ENCODE measurements at regions not wholly inside any gene's neighbourhood (a gene's known extent, or its start where the extent isn't known, plus 50 kb on each side); places are given as distances from the start of the nearest gene placed in this dataset.

GRCh38 chr17:55622547-55622946 lies 100.1 kb downstream of the TMEM100 start (continued):
- TF ChIP-seq CHD7 (IDR thresholded peaks at IDR 0.05; ENCODE audit: insufficient replicate concordance, low read length) (no peak), HDAC2 (IDR thresholded peaks at IDR 0.05; ENCODE audit: borderline replicate concordance in 1 of 2, low read depth in 2 of 2, low read length in 2 of 2) (no peak), SP4 (IDR thresholded peaks at IDR 0.05; ENCODE audit: low read length) (no peak)

Measured in H1 (cell line).